HG03097 (cell line): ENCODE measurements at regions not wholly inside any gene's neighbourhood (a gene's known extent, or its start where the extent isn't known, plus 50 kb on each side); places are given as distances from the start of the nearest gene placed in this dataset.
"Not testable (repeated sequence)": the region's sequence is repeated elsewhere in the genome, so short reads cannot be mapped to it uniquely, and the experiment has no call there.

ENCODE experiments used
- ATAC-seq: cut with Tn5 transposase; IDR thresholded peaks from one replicate; pipeline ENCODE4 v1.9.1; 2021; ENCODE audit not compliant: unreplicated experiment, low FRiP score

GRCh38 chr19:31444931-31445330 lies 95.7 kb upstream of the TSHZ3 start:
- no peak for ATAC-seq

- ATAC-seq: no peak
Observed at GRCh38 chr19:31445406-31445805, 96.2 kb upstream of the TSHZ3 start.

GRCh38 chr19:31448221-31448657 lies 99.0 kb upstream of the TSHZ3 start:
- ATAC-seq: no peak

DNA sequence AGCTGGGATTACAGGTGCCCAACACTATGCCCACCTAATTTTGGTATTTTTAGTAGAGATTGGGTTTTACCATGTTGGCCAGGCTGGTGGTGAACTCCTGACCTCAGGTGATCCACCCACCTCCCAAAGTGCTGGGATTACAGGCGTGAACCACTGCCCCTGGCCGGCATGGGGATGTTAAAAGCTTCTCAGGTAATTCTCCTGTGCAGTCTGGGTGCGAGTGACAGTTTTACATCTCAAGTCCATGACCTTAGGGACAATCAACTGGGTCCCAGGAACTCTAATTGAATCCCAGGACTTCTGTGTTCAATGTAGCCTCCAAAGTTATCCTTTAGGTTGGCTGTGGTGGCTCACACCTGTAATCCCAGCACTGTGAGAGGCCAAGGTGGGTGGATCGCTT lies 100.1 kb upstream of the TSHZ3 start:
- no peak for ATAC-seq

GRCh38 chr19:31450696-31451095 lies 101.5 kb upstream of the TSHZ3 start:
- no peak for ATAC-seq

DNA sequence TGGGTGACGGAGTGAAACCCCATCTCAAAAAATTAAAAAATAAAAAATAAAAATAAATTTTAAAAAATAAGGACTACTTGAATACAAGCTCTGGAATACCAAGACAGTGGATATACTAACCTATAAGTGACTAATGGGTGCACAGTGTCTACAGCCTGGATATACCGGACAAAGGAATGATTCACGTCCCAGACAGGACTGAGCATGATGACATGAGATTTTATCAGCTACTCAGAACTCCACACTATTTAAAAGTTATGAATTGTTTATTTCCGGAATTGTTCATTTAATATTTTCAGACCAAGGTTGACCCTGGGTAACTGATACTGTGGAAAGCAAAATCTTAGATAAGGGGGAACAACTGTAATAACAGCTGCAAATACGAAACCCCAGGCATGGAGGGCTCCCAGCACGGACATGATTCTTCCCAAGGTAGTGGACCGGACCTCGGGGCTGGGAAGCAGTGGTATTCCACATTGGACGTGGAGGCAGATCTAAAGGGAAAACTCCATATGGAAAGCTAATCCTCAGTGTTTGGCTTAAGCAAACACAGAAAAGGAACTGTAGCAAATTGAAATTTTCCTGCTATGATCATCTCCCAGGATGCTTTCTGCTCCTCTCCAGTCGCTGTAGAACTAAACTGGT lies 102.6 kb upstream of the TSHZ3 start:
- no peak for ATAC-seq

DNA sequence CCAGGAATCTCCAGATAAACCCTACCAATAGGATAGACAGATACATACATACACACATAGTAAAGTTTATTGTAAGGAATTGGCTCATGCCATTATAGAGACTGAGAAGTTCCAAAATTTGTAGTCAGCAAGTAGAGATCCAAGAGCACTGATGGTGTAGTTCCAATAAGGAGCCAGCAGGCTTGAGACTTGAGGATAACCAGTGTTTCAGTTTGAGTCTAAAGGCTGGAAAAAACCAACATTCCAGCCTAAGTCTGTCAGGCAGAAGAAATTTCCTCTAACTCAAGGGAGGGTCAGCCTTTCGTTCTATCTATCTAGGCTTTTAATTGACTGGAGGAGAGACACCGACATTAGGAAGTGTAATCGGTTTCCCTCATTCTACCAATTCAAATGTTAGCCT lies 110.2 kb upstream of the TSHZ3 start:
- ATAC-seq: no peak

GRCh38 chr19:31461814-31462539 lies 112.7 kb upstream of the TSHZ3 start:
- ATAC-seq: no peak

DNA sequence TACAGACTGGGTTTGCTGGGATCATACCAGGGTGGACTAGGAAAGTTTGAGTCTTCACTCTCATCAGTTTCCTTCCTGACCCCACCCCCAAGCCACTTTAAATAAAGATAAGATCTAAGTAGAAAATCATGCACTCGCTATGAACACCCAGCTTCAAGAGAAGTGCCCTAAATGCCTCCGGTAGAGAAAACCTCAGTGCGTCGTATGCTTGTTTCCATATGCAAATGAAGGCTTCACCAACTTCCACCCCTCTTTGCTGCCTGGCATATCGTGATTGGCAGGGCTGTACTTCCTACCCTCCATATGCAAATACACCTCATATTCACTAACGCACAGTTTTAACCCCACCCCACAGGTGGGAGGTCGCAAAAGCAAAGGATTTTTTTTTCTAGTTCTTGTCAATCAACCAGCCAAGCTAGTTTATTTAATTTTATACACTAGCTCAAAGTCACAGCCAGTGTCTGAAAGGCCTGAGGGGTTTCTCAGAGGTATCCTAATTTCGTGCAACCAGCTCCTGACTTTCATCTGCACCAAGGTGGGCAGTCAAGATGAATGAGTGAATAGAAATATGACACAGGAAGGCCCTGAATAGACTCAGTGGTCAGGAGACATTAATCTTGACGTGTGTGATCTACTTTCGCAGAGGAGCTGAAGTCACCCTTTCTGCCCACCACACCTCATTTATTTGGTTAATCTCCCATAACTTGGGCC lies 121.1 kb upstream of the TSHZ3 start:
- no peak for ATAC-seq

DNA sequence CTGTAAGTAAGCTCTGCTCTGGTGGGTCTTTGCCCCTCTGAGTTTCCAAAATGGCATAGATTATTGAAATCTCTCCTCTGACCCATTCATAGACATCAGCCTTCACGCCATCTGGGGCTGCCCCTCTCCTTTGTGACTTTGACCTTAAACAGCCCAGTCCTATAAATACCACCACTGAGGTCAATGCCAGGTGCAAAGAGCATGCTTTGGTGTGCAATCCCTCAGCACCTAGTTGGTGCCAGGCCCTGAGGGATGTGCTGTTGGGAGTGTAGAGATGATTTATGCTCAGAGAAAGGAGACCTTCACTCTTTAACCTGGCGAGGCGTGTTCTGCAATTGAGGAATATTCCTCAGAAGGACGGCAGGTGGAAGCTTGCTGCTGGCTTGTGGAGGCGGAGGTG lies 121.7 kb upstream of the TSHZ3 start:
- no peak for ATAC-seq

GRCh38 chr19:31478241-31478640 lies 129.0 kb upstream of the TSHZ3 start:
- ATAC-seq: no peak

GRCh38 chr19:31483226-31483857 lies 134.1 kb upstream of the TSHZ3 start:
- ATAC-seq: no peak

DNA sequence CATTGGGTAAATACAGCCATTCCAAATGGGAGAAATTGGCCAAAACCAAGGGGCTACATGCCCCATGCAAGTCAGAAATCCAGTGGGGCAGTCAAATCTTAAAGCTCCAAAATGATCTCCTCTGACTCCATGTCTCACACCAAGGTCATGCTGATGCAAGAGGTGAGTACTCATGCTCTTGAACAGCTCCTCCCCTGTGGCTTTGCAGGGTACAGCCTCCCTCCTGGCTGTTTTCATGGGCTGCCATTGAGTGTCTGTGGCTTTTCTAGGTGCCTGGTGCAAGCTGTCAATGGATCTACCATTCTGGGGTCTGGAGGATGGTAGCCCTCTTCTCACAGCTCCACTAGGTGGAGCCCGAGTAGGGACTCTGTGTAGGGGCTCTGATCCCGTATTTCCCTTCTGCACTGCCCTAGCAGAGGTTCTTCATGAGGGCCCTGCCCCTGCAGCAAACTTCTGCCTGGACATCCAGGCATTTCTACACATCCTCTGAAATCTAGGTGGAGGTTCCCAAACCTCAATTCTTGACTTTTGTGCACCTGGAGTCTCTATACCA lies 135.7 kb upstream of the TSHZ3 start:
- ATAC-seq: not testable (repeated sequence)

DNA sequence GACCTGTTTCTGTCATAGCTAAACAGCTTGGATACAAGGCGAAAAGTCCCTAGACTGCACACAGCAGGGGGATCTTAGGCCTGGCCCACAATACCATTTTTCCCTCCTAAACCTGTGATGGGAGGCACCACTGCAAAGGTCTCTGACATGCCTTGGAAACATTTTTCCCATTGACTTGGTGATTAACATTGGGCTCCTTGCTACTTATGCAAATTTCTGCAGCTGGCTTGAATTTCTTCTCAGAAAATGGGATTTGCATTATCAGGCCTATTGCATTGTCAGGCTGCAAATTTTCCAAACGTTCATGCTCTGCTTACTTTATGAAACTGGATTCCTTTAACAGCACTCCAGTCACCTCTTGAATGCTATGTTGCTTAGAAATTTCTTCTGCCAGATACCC lies 136.2 kb upstream of the TSHZ3 start:
- no peak for ATAC-seq

GRCh38 chr19:31491242-31491641 lies 142.0 kb upstream of the TSHZ3 start:
- no peak for ATAC-seq

DNA sequence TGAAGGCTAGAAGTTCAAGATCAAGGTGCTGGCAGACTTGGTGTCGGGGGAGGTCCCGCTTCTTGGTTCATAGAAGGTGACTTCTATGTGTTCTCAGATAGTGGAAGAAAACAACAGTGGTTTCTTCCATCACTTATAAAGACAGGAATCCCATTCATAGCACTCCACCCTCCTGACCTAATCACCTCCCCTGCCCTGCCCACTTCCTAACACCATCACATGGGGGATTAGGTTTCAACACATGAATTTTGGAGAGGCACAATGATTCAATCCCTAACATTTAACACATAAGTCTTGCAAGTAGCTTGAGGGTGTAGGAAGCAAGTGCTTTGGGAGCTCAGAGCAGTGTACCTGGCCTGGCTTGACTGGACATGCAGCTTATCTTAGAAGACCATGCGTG lies 142.8 kb upstream of the TSHZ3 start:
- ATAC-seq: no peak

GRCh38 chr19:31496076-31496475 lies 146.8 kb upstream of the TSHZ3 start:
- no peak for ATAC-seq

- ATAC-seq: no peak
Observed at GRCh38 chr19:31497709-31498108, 148.5 kb upstream of the TSHZ3 start.

- ATAC-seq: no peak
Observed at GRCh38 chr19:31498781-31499180, 149.5 kb upstream of the TSHZ3 start.

DNA sequence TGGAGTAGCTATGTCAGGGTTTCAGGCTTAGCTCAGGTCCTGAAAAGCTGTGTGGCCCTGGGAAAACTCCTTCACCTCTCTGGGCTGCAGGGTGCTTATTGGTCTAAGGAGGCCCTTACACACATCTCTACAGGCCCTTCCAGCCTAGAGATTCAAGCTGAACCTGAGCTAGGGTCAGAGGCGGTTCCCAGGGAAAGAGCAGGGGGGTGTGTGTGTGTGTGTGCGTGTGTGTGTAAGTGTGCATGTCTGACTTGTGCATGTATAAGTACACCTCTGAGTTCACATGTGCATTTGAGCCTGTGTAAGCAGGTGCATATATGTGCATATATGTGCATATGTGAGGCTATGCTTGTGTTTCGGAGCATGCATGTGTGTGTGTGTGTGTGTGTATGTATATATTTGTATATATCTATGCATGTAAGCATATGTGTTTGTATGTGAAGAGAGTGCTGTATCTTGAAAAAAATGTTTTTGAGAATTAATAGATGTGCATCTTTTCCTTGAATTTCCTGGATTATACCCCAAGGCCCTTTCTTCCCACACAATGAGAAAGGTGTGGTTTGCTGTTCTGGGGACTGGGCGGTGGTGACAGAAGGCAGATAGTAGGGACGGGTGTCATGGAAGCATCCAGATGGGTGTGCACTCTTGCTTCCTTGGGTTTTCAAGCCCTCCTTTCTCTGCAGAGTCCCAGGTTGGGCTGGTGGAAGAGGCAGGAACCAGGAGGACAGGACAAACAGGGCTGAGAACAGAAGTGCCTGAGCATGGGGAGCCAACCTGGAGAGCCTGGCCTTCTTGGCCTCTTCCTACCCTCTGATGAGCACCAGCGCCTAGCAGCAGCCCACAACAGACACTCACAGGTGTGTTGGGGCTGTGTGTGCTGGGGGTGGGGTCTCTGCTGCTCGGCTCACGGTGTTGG lies 150.3 kb upstream of the TSHZ3 start:
- no peak for ATAC-seq
